ENCODE measurements at regions not wholly inside any gene's neighbourhood (a gene's known extent, or its start where the extent isn't known, plus 50 kb on each side); places are given as distances from the start of the nearest gene placed in this dataset.

DNA sequence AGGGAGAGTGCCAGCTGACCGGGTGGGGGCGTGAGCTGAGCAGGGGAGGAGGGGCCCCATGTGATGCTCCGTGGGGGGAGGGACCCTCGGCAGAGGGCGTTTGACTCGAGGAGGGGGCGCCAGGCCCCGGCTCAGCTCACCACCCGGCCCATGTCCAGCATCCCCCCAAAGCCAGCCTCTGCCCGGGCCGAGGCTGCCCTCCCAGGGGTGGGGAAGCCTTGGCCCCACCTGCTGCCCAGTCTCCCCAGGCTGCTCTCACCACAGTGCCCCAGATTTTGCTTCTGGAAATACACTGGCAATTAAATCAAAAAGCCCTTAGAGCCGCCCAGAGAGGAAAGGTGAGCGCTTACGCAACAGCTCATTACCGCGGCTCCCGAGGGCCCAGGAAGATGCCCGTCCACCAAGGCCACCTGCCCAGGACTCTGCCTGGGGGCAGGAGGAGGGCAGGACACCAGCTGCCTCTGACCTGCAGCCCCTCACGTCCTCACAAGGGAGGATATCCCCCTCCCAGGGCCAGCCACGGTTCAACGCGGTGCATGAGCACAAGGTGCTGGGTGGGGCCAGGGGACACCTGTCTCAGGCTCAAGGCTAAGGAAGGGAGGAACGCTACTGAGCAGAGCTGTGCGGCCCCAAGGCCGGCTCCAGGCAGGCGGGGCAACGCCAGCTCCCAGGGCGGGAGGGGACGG is 70.0 kb upstream of the INPP5A start:
- H3K27ac ChIP-seq (ENCODE audit: low read depth) = no peak overlapping the region
- no peak overlapping the region for H3K4me3 ChIP-seq (ENCODE audit: low read depth, low read length)
- no peaks in the 10 kb centered on the region for H3K4me1 ChIP-seq (ENCODE audit: insufficient read depth)

DNA sequence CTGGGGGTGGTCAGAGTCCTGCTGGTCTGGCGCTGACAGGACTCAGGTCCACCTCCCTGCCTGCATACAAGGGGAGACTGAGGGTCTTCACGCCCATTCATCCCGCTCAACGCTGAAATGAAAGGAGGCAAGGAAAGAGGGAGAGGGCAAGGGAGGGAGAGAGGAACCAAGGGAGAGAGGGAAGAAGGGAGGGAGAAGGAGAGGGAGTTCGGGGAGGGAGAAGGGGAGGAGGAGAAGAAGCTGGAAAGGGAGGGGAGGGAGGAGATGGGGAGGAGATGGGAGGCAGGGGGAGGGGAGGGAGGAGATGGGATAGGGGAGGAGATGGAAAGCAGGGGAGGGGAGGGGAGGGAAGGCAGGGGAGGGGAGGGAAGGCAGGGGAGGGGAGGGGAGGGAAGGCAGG is 69.4 kb upstream of the INPP5A start:
- H3K36me3 ChIP-seq (ENCODE audit: insufficient read depth) = no peaks in the 10 kb centered on the region
- H3K27ac ChIP-seq (ENCODE audit: low read depth) = no peak overlapping the region
- no peak for DNase-seq (ENCODE audit: extremely low spot score)
- H3K4me1 ChIP-seq (ENCODE audit: insufficient read depth) = no peaks in the 10 kb centered on the region
- 36% methylated on average over 5 of the region's 5 CpGs for WGBS
- H3K4me3 ChIP-seq (ENCODE audit: low read depth, low read length) = no peak overlapping the region

More for the DNA sequence above, 70.0 kb upstream of the INPP5A start:
- 46% methylated on average over 29 of the region's 29 CpGs for WGBS
- DNase-seq (ENCODE audit: extremely low spot score) = no peak
- H3K36me3 ChIP-seq (ENCODE audit: insufficient read depth) = no peaks in the 10 kb centered on the region

DNA sequence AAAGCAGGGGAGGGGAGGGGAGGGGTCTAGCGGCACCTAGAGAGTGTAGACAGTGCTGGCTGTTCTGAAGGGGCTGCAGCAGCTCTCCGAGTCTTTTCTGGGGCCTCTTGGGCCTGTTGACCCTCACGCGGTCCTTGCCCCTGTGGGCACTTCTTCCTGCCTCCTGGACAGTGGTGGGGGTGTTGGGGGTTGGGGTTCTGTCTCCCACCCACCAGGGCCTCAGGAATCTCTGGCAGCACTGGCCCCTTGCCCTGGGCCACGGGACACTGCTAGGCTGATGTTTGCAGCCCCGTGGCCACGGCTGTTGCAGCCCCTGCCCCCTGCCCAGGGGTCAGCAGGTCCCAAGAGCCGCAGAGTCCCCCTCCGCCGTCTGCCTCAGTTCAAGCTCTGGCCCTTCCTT is 68.9 kb upstream of the INPP5A start:
- DNase-seq (ENCODE audit: extremely low spot score) = no peak
- Histone ChIP-seq H3K36me3 (ENCODE audit: insufficient read depth) (no peaks in the 10 kb centered on the region), H3K4me1 (ENCODE audit: insufficient read depth) (no peaks in the 10 kb centered on the region), H3K4me3 (ENCODE audit: low read depth, low read length) (no peak overlapping the region), H3K27ac (ENCODE audit: low read depth) (no peak overlapping the region)
- 64% methylated on average over 10 of the region's 10 CpGs for WGBS

DNA sequence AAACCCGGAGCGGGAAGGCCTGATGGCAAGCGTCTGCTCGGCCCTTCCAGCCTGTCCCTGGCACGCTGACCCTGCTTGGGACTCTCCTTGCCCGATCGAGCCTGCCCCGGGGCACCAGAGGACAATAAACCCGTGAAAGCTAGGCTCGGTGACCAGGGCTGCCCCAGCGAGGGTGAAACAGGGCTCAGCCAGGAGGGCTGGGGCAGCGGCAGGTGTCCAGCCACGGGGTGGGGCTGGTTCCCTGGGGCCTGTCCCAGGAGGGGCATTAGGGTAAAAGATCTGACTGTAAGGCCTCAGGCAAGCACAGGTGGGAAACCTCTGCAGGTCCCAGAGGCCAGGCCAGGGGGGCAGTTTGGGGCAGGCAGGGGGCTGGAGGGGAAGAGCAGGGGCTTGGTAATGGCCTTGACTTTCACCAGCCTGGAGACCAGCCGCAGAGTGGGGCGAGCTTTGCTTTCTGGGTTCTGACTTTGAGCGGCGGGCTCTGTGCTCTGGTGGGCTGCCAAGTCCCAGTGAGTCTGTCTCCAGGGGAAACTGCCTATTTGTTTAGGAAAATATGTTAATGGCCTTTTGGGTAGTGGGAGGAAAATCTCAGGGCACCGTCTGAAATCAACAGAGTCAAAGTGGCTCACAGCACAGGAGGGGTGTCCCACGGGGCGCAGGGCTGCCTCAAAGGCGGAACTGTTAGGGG is 68.2 kb upstream of the INPP5A start:
- Histone ChIP-seq H3K4me3 (ENCODE audit: low read depth, low read length) (no peak overlapping the region), H3K4me1 (ENCODE audit: insufficient read depth) (no peaks in the 10 kb centered on the region), H3K36me3 (ENCODE audit: insufficient read depth) (no peaks in the 10 kb centered on the region), H3K27ac (ENCODE audit: low read depth) (no peak overlapping the region)
- DNase-seq (ENCODE audit: extremely low spot score) = no peak
- 50% methylated on average over 21 of the region's 21 CpGs for WGBS

DNA sequence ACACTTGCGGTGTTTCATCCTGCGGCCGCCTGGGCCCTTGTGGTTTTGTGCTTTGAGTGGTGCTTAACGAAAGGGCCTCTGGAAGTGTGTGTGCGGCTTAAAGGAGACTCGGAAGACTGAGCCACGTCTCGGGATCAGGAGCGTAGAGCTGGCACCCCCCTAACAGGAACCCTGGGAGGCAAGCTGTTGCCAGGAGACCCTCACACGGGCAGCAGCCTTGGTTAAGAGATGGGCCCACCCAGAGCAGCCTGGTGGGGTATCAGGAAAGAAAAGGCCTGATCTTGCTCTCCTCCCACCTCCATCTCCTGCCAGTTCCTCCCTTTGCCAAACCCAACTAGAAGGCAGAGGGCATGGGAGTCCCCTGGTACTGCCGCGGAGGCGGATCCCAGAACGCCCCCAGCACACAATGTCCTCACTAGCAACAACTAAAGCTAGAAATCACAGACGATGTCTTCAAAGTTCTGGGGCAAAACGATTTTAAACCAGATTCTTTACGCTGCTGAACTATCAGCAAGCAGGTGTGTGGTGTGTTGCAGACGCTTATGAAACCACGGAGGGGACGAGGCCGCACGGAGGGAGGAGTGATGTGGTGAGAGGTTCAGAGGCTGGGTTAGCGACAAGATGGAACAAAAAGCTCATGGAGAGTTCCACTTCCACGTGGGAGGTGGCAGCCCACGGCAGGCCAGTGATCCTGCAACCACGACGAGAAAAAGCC is 67.0 kb upstream of the INPP5A start:
- H3K27ac ChIP-seq (ENCODE audit: low read depth) = no peak overlapping the region
- WGBS = 83% methylated on average over 27 of the region's 27 CpGs
- no peak overlapping the region for H3K4me3 ChIP-seq (ENCODE audit: low read depth, low read length)

DNA sequence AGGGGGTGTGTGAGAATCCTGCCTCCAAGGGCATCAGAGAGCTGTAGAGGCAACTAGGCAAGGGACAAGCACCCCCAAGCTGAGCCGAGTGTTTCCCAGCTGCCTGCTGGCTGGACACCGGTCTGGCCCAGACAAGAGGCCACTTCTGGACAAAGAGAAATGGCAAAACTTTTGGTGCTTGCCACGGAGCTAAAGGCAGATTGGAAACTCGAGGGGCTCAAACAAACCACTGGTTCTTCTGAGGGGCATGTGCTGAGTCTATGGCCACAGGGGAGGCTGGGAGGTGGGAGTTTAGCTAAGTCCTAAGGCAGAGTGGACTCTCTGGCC is 66.5 kb upstream of the INPP5A start:
- H3K27ac ChIP-seq (ENCODE audit: low read depth) = no peak overlapping the region
- 92% methylated on average over 4 of the region's 4 CpGs for WGBS
- no peak for DNase-seq (ENCODE audit: extremely low spot score)
- no peaks in the 10 kb centered on the region for H3K36me3 ChIP-seq (ENCODE audit: insufficient read depth)
- no peaks in the 10 kb centered on the region for H3K4me1 ChIP-seq (ENCODE audit: insufficient read depth)
- no peak overlapping the region for H3K4me3 ChIP-seq (ENCODE audit: low read depth, low read length)

More for the DNA sequence above, 67.0 kb upstream of the INPP5A start:
- no peak for DNase-seq (ENCODE audit: extremely low spot score)
- no peaks in the 10 kb centered on the region for H3K36me3 ChIP-seq (ENCODE audit: insufficient read depth)
- H3K4me1 ChIP-seq (ENCODE audit: insufficient read depth) = no peaks in the 10 kb centered on the region

DNA sequence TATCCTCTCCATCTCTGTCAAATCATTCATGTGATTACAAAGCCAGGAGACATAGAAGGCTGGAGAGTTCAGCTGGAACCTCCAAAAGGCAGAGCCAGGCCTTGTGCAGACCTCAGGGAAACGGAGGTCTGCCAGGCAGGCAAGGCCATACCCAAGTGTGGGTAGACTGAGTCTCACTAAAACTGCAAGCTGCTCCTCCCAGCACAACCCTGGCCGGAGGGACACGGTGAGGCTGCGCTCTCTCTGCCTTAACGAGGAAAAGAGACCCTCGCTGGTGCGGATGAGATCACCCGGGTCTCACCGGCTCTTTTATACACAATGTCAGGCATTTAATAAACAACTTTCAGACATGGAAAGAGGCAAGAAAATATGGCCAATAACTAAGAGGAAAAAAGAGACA is 66.1 kb upstream of the INPP5A start:
- Histone ChIP-seq H3K27ac (ENCODE audit: low read depth) (no peak overlapping the region), H3K4me3 (ENCODE audit: low read depth, low read length) (no peak overlapping the region), H3K4me1 (ENCODE audit: insufficient read depth) (no peaks in the 10 kb centered on the region), H3K36me3 (ENCODE audit: insufficient read depth) (no peaks in the 10 kb centered on the region)
- WGBS = 96% methylated on average over 9 of the region's 9 CpGs
- no peak for DNase-seq (ENCODE audit: extremely low spot score)

DNA sequence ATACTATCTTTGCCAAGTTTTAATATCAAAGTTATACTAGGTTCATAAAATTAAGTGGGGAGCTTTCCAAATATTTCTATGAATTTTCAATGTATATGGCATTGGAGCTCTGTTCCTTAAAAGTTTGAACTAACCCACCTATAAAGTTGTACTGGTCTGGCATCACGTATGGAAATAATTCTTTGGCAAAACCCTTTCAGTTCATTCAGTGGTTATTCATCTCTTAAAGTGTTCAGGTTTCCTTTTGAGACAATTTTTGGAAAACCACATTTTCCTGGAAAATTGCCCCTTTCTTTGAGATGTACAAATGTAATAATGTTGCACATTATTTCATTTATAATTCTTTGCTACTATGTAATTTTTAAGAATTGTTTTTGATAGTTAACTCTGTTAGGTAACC is 62.5 kb upstream of the INPP5A start:
- H3K27ac ChIP-seq (ENCODE audit: low read depth) = no peak overlapping the region
- H3K36me3 ChIP-seq (ENCODE audit: insufficient read depth) = no peaks in the 10 kb centered on the region
- DNase-seq (ENCODE audit: extremely low spot score) = no peak
- H3K4me3 ChIP-seq (ENCODE audit: low read depth, low read length) = no peak overlapping the region
- WGBS = 76% methylated on average over 1 of the region's 1 CpG
- no peaks in the 10 kb centered on the region for H3K4me1 ChIP-seq (ENCODE audit: insufficient read depth)

DNA sequence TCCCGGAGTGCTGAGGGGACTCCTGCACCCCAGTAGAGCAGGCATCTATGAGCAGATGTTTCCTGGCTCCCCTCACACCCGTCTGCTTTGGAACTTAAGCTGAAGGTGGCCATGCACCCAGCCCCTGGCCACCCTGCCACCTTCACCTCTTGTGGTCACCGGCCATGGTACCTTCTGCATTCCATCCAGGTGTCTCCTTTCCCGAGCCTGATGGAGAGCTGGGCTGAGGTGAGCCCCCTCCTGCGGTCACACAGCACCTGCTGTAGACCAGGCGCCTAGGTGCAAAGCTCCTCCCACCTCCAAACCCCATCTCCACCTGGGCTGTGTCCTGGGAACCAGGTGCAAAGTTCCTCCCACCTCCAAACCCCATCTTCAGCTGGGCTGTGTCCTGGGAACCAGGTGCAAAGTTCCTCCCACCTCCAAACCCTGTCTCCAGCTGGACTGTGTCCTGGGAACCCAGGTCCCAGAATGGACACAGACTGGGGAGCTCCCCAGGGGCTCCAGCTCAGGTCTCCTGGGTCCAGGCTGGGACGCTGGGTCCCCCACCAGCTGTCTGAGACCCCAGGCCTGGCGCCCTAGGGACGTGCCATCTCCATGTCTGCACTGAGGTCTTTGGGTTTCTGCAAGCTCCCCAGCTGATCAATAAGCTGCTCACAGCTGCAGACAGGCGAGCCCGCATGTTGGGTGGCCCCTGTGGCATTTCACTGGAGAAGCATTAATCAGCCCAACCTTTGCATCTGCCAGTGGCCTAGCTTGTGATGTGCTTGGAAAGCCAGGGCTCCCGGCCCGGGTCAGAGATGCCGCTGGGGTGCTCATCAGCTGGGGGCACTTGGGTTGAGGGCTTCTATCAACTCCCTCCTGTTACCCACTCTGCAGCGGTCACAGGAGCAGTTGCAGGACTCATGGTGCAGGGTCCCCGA is 61.2 kb upstream of the INPP5A start:
- DNase-seq (ENCODE audit: extremely low spot score) = no peak
- no peak overlapping the region for H3K27ac ChIP-seq (ENCODE audit: low read depth)
- no peak overlapping the region for H3K4me3 ChIP-seq (ENCODE audit: low read depth, low read length)
- H3K4me1 ChIP-seq (ENCODE audit: insufficient read depth) = no peaks in the 10 kb centered on the region
- 89% methylated on average over 16 of the region's 16 CpGs for WGBS
- no peaks in the 10 kb centered on the region for H3K36me3 ChIP-seq (ENCODE audit: insufficient read depth)

DNA sequence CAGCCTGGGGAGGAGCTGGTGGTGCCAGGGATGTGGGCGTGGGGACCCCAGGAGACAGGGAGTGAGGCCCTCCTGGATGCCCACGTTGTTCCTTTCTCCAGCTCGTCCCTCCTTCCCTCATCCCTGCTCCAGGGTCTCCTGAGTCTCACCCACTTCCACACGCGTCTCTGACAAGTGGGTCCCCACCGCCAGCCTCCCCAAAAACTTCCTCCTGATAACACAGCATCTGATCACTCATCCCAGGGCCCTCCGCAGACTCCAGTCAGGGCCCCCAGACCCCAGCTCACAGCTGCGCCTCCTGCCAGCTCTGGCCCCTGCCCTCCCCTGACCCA is 60.6 kb upstream of the INPP5A start:
- no peak overlapping the region for H3K27ac ChIP-seq (ENCODE audit: low read depth)
- no peak overlapping the region for H3K4me3 ChIP-seq (ENCODE audit: low read depth, low read length)
- no peaks in the 10 kb centered on the region for H3K4me1 ChIP-seq (ENCODE audit: insufficient read depth)
- no peak for DNase-seq (ENCODE audit: extremely low spot score)
- H3K36me3 ChIP-seq (ENCODE audit: insufficient read depth) = no peaks in the 10 kb centered on the region
- WGBS = 86% methylated on average over 8 of the region's 8 CpGs

DNA sequence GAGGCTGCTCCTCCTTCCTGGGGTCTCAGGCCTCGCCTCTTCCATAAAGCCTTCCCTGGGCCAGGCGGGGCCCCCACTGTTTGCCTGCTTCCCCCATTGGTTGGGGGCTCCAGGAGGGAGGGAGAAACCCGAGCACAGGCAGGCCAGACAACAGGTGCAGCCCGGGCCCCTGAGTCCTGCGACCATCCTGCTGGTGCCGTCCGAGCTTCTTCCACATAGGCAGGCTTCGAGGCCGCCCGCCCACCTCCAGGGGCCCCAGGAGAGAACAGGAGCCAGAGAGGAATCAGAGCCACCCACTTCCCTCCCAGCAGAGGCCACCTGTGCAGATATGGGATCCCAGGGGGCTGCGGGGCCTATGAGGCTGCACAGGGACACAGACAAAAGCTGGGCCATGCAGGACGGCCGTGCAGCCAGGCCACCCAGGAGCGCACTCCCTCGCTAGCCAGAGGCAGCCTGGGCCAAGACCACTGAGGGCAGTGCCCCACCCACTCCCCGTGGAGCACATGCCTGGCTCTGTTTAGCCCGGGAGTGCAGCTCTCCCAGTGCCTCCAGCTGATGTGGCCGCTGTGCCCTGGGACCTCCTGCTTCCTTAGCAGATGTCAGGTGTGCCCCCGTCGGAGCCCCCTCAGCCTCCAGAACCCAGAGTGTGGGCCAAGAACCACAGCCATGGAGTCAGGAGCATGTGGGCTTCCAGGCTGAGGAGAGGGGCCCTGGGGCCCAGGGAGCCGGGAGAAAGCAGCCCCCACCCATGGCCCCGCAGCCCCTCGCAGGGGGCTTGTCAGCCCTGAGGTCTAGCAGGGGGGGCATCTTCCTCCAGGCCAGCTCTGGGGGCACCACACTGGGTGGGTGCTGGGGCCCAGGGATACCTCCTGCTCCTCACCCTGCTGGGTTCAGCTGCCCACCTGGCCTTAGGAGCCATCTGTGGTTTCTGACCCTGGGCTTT is 59.9 kb upstream of the INPP5A start:
- Histone ChIP-seq H3K4me3 (ENCODE audit: low read depth, low read length) (no peak overlapping the region), H3K36me3 (ENCODE audit: insufficient read depth) (no peaks in the 10 kb centered on the region), H3K27ac (ENCODE audit: low read depth) (no peak overlapping the region), H3K4me1 (ENCODE audit: insufficient read depth) (no peaks in the 10 kb centered on the region)
- WGBS = 78% methylated on average over 23 of the region's 23 CpGs
- DNase-seq (ENCODE audit: extremely low spot score) = no peak

DNA sequence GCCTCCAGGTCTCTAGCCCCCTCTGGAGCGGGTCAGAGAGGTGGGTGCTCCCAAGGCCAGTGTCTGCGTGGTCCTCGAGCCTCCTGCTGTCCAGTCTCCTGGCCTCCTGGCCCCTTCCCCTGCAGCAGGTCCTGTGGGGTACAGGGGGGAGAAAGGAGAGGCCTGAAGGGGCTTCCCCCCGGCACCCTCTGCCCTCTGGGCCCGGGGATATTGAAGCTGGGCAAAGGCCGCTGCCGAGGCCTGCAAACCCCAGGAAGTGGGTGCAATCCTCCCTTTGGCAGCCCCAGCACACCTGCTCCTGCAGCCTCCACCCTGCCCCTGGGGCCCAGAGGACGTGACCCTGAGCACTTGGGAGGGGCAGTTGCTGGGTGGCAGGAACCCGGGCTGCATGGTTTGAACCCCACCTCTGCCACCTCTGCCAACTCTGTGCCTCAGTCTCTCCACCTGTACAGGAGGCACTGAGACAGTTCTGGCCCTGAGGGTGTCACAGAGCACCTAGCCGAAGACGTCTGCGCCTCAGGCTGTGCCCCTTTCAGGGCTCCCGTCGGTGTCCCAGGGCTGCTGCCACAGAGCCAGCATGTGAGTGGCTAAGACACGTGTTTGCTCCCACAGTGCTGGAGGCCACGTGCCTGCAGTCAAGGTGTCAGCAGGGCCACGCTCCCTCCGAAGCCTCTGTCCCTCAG is 59.1 kb upstream of the INPP5A start:
- Histone ChIP-seq H3K4me3 (ENCODE audit: low read depth, low read length) (no peak overlapping the region), H3K36me3 (ENCODE audit: insufficient read depth) (no peaks in the 10 kb centered on the region), H3K27ac (ENCODE audit: low read depth) (no peak overlapping the region), H3K4me1 (ENCODE audit: insufficient read depth) (no peaks in the 10 kb centered on the region)
- 89% methylated on average over 18 of the region's 18 CpGs for WGBS
- no peak for DNase-seq (ENCODE audit: extremely low spot score)

Measured in urinary bladder (tissue), 3 donors.